ENCODE measurements at regions not wholly inside any gene's neighbourhood (a gene's known extent, or its start where the extent isn't known, plus 50 kb on each side); places are given as distances from the start of the nearest gene placed in this dataset.

- DNase-seq = no peak
These were observed 73.1 kb downstream of the IRF8 start for GRCh38 chr16:85971902-85972638.

GRCh38 chr16:85974428-85975375, 75.7 kb downstream of the IRF8 start:
- no peak for DNase-seq

GRCh38 chr16:85975451-85975981, 76.6 kb downstream of the IRF8 start:
- no peak for DNase-seq

GRCh38 chr16:85978291-85978775, 79.4 kb downstream of the IRF8 start:
- no peak for DNase-seq

- DNase-seq = no peak
These were observed 80.0 kb downstream of the IRF8 start for GRCh38 chr16:85978976-85979375.

GRCh38 chr16:85979605-85980004, 80.6 kb downstream of the IRF8 start:
- DNase-seq = no peak

- DNase-seq = no peak
These were observed 81.7 kb downstream of the IRF8 start for GRCh38 chr16:85980686-85981085.

- no peak for DNase-seq
These were observed 83.0 kb downstream of the IRF8 start for GRCh38 chr16:85981826-85982562.

GRCh38 chr16:85982563-85982939, 83.6 kb downstream of the IRF8 start:
- no peak for DNase-seq

GRCh38 chr16:85983064-85983463, 84.1 kb downstream of the IRF8 start:
- no peak for DNase-seq

GRCh38 chr16:85983606-85984230, 84.8 kb downstream of the IRF8 start:
- DNase-seq = no peak

GRCh38 chr16:85984231-85984880, 85.4 kb downstream of the IRF8 start:
- no peak for DNase-seq

- no peak for DNase-seq
These were observed 86.0 kb downstream of the IRF8 start for GRCh38 chr16:85984947-85985451.

GRCh38 chr16:85986931-85987749, 88.2 kb downstream of the IRF8 start:
- no peak for DNase-seq

GRCh38 chr16:85987750-85988078, 88.8 kb downstream of the IRF8 start:
- no peak for DNase-seq

GRCh38 chr16:85988306-85988705, 89.3 kb downstream of the IRF8 start:
- DNase-seq = no peak

GRCh38 chr16:85988723-85989313, 89.9 kb downstream of the IRF8 start:
- no peak for DNase-seq

GRCh38 chr16:85989376-85989775, 90.4 kb downstream of the IRF8 start:
- no peak for DNase-seq

- DNase-seq = no peak
These were observed 91.1 kb downstream of the IRF8 start for GRCh38 chr16:85989863-85990643.

GRCh38 chr16:85990861-85991301, 91.9 kb downstream of the IRF8 start:
- DNase-seq = no peak
